Osteocyte (in vitro differentiated cells): ENCODE measurements at regions not wholly inside any gene's neighbourhood (a gene's known extent, or its start where the extent isn't known, plus 50 kb on each side); places are given as distances from the start of the nearest gene placed in this dataset.
A peak's percentile ranks its signal among the peaks of the same experiment; 100 is the strongest.
"Not testable (repeated sequence)": the region's sequence is repeated elsewhere in the genome, so short reads cannot be mapped to it uniquely, and the experiment has no call there.

Source experiments
- DNase-seq: peaks from one replicate; pipeline ENCODE4 v3.0.0; 2021; ENCODE audit warnings: mixed read lengths; ENCODE audit not compliant: unreplicated experiment; ENCODE audit errors: extremely low spot score
- H3K27ac Mint-ChIP-seq: one replicate; pipeline ENCODE4 v1.8.0; 2021; ENCODE audit warnings: mild to moderate bottlenecking, mixed read lengths; ENCODE audit not compliant: unreplicated experiment
- H3K27me3 Mint-ChIP-seq: one replicate; pipeline ENCODE4 v1.8.0; 2021; ENCODE audit warnings: mixed read lengths; ENCODE audit not compliant: unreplicated experiment
- H3K36me3 Mint-ChIP-seq: one replicate; pipeline ENCODE4 v1.8.0; 2021; ENCODE audit warnings: mixed read lengths; ENCODE audit not compliant: unreplicated experiment
- H3K4me1 Mint-ChIP-seq: one replicate; pipeline ENCODE4 v1.8.0; 2021; ENCODE audit warnings: mixed read lengths; ENCODE audit not compliant: unreplicated experiment
- H3K4me3 Mint-ChIP-seq: one replicate; pipeline ENCODE4 v1.8.0; 2021; ENCODE audit warnings: mild to moderate bottlenecking, moderate library complexity, mixed read lengths; ENCODE audit not compliant: unreplicated experiment
- H3K9me3 Mint-ChIP-seq: one replicate; pipeline ENCODE4 v1.8.0; 2021; ENCODE audit warnings: mixed read lengths; ENCODE audit not compliant: unreplicated experiment

GRCh38 chr7:73244782-73245311 is 63.8 kb downstream of the NSUN5 start:
- H3K9me3 Mint-ChIP-seq, H3K27ac Mint-ChIP-seq, H3K4me1 Mint-ChIP-seq, H3K27me3 Mint-ChIP-seq, DNase-seq, H3K36me3 Mint-ChIP-seq, H3K4me3 Mint-ChIP-seq: not testable (repeated sequence)

GRCh38 chr7:73234994-73235717 is 73.5 kb downstream of the NSUN5 start:
- DNase-seq: peak; percentile 89
- H3K4me1 Mint-ChIP-seq, H3K27ac Mint-ChIP-seq, H3K27me3 Mint-ChIP-seq, H3K4me3 Mint-ChIP-seq, H3K36me3 Mint-ChIP-seq, H3K9me3 Mint-ChIP-seq: not testable (repeated sequence)

DNA sequence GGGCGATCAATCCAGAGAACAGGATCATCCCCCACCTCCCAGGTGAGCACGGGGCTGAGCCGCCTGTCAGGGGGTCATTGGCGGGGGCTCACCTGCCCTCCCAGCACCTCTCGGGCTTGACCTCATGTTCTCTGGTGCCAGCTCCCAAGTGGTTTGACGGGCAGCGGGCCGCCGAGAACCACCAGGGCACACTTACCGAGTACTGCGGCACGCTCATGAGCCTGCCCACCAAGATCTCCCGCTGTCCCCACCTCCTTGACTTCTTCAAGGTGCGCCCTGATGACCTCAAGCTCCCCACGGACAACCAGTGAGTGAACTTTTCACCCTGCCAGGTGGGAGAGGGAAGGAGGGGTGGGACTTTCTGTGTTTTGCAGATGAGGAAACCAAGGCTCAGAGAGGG is 82.9 kb downstream of the NSUN5 start:
- not testable (repeated sequence) for H3K36me3 Mint-ChIP-seq, H3K4me1 Mint-ChIP-seq, H3K9me3 Mint-ChIP-seq, H3K27ac Mint-ChIP-seq, H3K4me3 Mint-ChIP-seq, H3K27me3 Mint-ChIP-seq, DNase-seq

GRCh38 chr7:73221724-73222123 is 86.9 kb downstream of the NSUN5 start:
- not testable (repeated sequence) for H3K9me3 Mint-ChIP-seq, H3K27me3 Mint-ChIP-seq, H3K4me3 Mint-ChIP-seq, H3K4me1 Mint-ChIP-seq, H3K27ac Mint-ChIP-seq, H3K36me3 Mint-ChIP-seq, DNase-seq

DNA sequence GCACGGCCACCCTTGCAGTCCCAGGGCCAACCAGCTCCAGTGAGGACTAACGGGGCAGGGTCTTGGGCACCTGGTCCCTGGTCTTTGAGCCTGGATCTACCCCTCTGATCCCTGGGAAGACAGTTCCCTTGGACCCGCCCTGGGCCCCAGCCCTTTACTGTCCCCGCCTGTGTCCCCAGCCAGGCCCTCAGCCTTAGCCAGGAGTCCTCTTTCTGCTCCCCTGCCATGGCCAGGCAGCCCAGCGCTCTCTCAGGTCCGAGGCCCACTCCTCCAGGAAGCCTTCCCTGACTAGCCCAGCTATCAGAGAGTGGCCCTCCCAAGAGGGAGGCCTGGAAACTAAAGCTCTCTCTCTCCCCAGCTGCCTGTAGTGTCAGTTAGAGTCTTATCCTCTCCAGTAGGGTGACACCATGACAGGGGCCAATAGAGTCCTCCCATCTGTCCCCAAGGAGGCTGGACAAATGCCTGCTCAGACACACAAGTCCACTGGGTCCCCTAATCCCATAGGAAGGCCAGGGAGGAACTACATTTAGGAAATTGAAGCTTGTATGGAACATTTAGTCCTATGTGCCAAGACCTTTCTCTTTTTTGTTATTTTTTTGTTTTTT is 87.8 kb downstream of the NSUN5 start:
- H3K36me3 Mint-ChIP-seq, H3K27me3 Mint-ChIP-seq, H3K4me1 Mint-ChIP-seq: not testable (repeated sequence)

DNA sequence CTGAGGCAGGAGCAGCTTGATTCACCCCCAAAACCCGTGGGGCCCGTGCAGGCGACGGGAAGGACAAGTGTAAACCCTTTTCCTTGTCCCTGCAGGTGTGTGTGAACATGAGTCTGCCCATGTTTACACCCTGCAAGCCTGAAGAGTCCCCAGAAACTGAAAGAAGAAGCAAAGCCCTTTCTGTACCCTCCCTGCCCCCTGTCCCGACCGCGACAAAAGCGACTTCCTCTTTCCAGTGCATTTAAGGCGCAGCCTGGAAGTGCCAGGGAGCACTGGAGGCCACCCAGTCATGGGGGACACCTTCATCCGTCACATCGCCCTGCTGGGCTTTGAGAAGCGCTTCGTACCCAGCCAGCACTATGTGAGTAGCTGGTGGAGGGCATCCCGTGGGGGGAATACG is 88.3 kb downstream of the NSUN5 start:
- H3K4me1 Mint-ChIP-seq, H3K36me3 Mint-ChIP-seq, DNase-seq, H3K9me3 Mint-ChIP-seq, H3K27me3 Mint-ChIP-seq, H3K4me3 Mint-ChIP-seq, H3K27ac Mint-ChIP-seq: not testable (repeated sequence)

More for the DNA sequence above, 87.8 kb downstream of the NSUN5 start:
- H3K27ac Mint-ChIP-seq, DNase-seq, H3K4me3 Mint-ChIP-seq, H3K9me3 Mint-ChIP-seq: not testable (repeated sequence)

GRCh38 chr7:73218802-73219201 is 89.8 kb downstream of the NSUN5 start:
- H3K36me3 Mint-ChIP-seq, DNase-seq, H3K27me3 Mint-ChIP-seq, H3K27ac Mint-ChIP-seq, H3K9me3 Mint-ChIP-seq, H3K4me1 Mint-ChIP-seq, H3K4me3 Mint-ChIP-seq: not testable (repeated sequence)

- H3K4me3 Mint-ChIP-seq, H3K4me1 Mint-ChIP-seq, H3K9me3 Mint-ChIP-seq, H3K27ac Mint-ChIP-seq, H3K36me3 Mint-ChIP-seq, H3K27me3 Mint-ChIP-seq: not testable (repeated sequence)
- DNase-seq: peak; percentile 38
Observed at GRCh38 chr7:73216046-73216675, 92.5 kb downstream of the NSUN5 start.

- H3K36me3 Mint-ChIP-seq, H3K4me3 Mint-ChIP-seq, H3K9me3 Mint-ChIP-seq, H3K27me3 Mint-ChIP-seq, H3K27ac Mint-ChIP-seq, H3K4me1 Mint-ChIP-seq, DNase-seq: not testable (repeated sequence)
Observed at GRCh38 chr7:73215232-73215631, 93.4 kb downstream of the NSUN5 start.

- H3K9me3 Mint-ChIP-seq, DNase-seq, H3K4me1 Mint-ChIP-seq, H3K4me3 Mint-ChIP-seq, H3K36me3 Mint-ChIP-seq, H3K27ac Mint-ChIP-seq, H3K27me3 Mint-ChIP-seq: not testable (repeated sequence)
Observed at GRCh38 chr7:73214471-73214870, 94.2 kb downstream of the NSUN5 start.

DNA sequence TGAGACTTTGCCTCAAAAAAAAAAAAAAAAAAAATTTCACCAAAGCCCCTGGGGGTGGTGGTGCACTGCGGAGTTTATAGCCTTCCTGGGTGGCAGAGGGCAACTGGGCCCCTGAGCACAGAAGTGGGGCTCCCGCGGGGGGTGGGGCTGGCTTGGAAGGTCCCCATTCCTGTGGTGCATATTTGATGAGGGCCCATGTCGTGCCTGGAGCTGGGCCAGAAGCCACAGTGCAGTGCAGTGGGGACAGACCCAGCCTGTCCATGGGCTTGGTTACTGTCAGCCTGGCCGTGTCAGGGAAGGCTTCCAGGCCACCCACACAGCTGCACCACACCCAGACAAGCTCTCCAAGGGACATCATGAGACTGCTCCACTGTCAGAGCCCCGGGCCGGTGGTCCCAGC is 95.5 kb downstream of the NSUN5 start:
- not testable (repeated sequence) for H3K4me1 Mint-ChIP-seq, H3K9me3 Mint-ChIP-seq, H3K4me3 Mint-ChIP-seq, H3K27ac Mint-ChIP-seq, H3K36me3 Mint-ChIP-seq, H3K27me3 Mint-ChIP-seq
- DNase-seq: peak; percentile 68

GRCh38 chr7:73205594-73205993 is 103.0 kb downstream of the NSUN5 start:
- not testable (repeated sequence) for H3K4me3 Mint-ChIP-seq, H3K4me1 Mint-ChIP-seq

More at GRCh38 chr7:73205594-73205993, 103.0 kb downstream of the NSUN5 start:
- not testable (repeated sequence) for H3K9me3 Mint-ChIP-seq, DNase-seq, H3K27me3 Mint-ChIP-seq, H3K27ac Mint-ChIP-seq, H3K36me3 Mint-ChIP-seq
